ENCODE measurements at regions not wholly inside any gene's neighbourhood (a gene's known extent, or its start where the extent isn't known, plus 50 kb on each side); places are given as distances from the start of the nearest gene placed in this dataset.

DNA sequence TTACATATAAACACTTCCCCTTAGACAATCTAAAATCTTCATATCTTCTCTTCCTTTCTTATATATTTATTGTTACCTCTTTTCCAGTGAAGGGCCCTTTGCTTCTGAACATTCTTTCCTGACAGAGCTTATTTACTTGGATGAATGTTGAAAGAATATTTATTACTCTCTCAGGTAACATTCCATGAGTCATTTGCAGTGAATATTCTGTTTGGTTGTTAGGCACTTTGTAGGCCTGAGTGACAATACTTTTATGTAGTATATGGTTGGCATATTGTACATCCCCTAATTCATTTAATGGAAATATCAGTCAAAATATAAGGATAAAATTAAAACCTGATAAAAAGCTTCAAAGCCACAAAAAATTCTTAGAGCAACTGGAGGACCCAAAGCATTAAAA is 260.9 kb upstream of the KCNMB2 start:
- H3K4me3 ChIP-seq (ENCODE audit: low read depth, low read length): no peak overlapping the region
- TF ChIP-seq MAX (IDR thresholded peaks at IDR 0.05; ENCODE audit: low read depth, low read length): no peak
- no peak for TF ChIP-seq MYC (IDR thresholded peaks at IDR 0.05; ENCODE audit: low read depth, low read length)
- no peak for TF ChIP-seq POLR2A (IDR thresholded peaks at IDR 0.05; ENCODE audit: extremely low read depth, insufficient read length)
- no peak for DNase-seq (ENCODE audit: low read depth)

GRCh38 chr3:178275793-178276192 is 260.4 kb upstream of the KCNMB2 start:
- DNase-seq (ENCODE audit: low read depth): no peak
- no peak for TF ChIP-seq POLR2A (IDR thresholded peaks at IDR 0.05; ENCODE audit: extremely low read depth, insufficient read length)
- no peak for TF ChIP-seq CTCF (IDR thresholded peaks at IDR 0.05; ENCODE audit: low read depth, low read length)
- no peak for TF ChIP-seq MAX (IDR thresholded peaks at IDR 0.05; ENCODE audit: low read depth, low read length)
- no peak for TF ChIP-seq MYC (IDR thresholded peaks at IDR 0.05; ENCODE audit: low read depth, low read length)
- H3K4me3 ChIP-seq (ENCODE audit: low read depth, low read length): no peak overlapping the region

DNA sequence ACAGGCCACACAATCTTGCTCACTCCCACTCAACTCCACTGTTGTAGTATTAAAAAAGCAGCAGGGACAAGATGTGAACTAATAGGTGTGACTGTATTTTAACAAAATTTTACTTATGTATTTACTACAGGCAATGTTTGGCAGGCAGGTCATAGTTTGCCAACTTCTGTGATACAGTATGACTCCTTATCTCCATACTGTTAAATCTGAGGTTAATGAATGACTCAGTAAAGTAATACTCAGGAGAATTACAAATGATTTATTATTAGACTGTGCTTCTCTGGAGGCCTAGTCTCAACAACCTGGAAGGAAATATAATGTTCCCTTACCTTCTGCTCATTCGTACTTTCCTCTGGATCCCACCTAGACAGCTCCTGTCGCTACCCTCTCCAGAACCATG is 258.6 kb upstream of the KCNMB2 start:
- no peak for DNase-seq (ENCODE audit: low read depth)
- TF ChIP-seq POLR2A (IDR thresholded peaks at IDR 0.05; ENCODE audit: extremely low read depth, insufficient read length): no peak
- TF ChIP-seq MAX (IDR thresholded peaks at IDR 0.05; ENCODE audit: low read depth, low read length): no peak
- TF ChIP-seq MYC (IDR thresholded peaks at IDR 0.05; ENCODE audit: low read depth, low read length): no peak
- no peak overlapping the region for H3K4me3 ChIP-seq (ENCODE audit: low read depth, low read length)

DNA sequence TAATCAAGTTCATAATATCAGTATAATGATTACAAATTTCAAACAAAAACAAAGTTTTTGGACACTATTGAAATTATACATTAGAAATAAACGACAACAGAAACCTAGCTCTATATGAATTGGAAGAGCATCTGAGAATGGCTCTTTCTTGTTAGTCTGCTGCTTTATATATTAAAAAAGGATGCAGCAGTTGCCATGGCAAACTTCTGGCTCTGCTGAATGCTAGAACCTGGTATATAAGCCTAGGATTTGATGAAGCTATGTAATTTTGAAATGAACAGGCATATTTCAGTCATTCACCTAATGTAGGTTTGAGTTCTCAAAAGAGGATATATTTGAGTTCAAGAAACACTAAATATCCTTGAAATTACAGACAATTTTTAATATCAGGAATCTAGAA is 252.7 kb upstream of the KCNMB2 start:
- H3K4me3 ChIP-seq (ENCODE audit: low read depth, low read length): no peak overlapping the region
- TF ChIP-seq POLR2A (IDR thresholded peaks at IDR 0.05; ENCODE audit: extremely low read depth, insufficient read length): no peak
- TF ChIP-seq MYC (IDR thresholded peaks at IDR 0.05; ENCODE audit: low read depth, low read length): no peak
- no peak for TF ChIP-seq MAX (IDR thresholded peaks at IDR 0.05; ENCODE audit: low read depth, low read length)
- TF ChIP-seq CTCF (IDR thresholded peaks at IDR 0.05; ENCODE audit: low read depth, low read length): no peak
- DNase-seq (ENCODE audit: low read depth): no peak

DNA sequence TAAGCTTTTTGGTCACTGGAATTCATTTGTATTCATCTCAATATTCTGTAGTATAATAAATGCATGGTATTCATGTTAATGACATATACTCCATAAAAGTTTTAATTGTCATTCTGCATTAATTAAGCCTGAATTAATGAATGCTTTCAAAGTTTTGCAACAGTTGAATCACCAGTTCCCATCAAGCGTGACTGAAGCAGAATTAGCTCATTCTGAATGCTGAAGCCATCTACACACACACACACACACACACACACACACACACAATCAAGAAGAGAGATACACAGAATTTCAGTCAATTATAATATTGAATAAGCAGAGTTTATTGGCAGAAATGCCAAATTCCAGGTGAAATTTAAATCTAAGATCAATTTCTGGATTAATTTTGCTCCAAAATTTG is 252.1 kb upstream of the KCNMB2 start:
- no peak overlapping the region for H3K4me3 ChIP-seq (ENCODE audit: low read depth, low read length)
- TF ChIP-seq CTCF (IDR thresholded peaks at IDR 0.05; ENCODE audit: low read depth, low read length): no peak
- TF ChIP-seq MYC (IDR thresholded peaks at IDR 0.05; ENCODE audit: low read depth, low read length): no peak
- no peak for TF ChIP-seq POLR2A (IDR thresholded peaks at IDR 0.05; ENCODE audit: extremely low read depth, insufficient read length)
- no peak for TF ChIP-seq MAX (IDR thresholded peaks at IDR 0.05; ENCODE audit: low read depth, low read length)
- no peak for DNase-seq (ENCODE audit: low read depth)

- H3K4me3 ChIP-seq (ENCODE audit: low read depth, low read length): no peak overlapping the region
- no peak for DNase-seq (ENCODE audit: low read depth)
- TF ChIP-seq POLR2A (IDR thresholded peaks at IDR 0.05; ENCODE audit: extremely low read depth, insufficient read length): no peak
Observed at GRCh38 chr3:178288074-178288473, 248.2 kb upstream of the KCNMB2 start.

DNA sequence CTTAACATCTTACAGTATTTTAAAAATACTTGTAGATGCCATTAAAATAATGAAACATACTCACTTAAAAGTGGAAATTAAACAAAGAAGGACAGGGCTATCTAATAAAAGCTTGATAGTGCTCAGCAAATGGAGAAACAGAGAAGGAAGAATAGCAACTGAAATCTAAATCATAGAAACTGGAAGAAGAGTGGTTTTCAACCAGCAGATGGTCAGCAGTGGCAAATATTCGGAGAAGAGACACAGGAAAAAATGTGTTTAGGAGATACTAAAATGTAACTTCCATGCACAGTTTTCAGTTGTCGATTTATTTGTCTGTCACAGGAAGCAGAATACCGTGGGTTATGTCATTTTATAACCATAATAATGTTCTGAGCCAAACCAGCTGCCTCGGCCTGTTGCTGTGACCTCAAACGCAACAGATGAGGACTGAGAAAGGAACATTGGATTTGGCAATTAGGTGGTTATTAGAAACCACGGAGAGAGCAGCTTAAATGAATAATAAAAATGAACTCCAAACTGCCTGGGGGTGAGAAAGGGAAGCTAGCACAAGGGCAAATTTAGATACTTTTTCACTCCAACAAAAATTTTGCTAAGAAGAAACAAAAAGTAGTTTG is 246.6 kb upstream of the KCNMB2 start:
- TF ChIP-seq MAX (IDR thresholded peaks at IDR 0.05; ENCODE audit: low read depth, low read length): no peak
- TF ChIP-seq CTCF (IDR thresholded peaks at IDR 0.05; ENCODE audit: low read depth, low read length): no peak
- no peak for TF ChIP-seq MYC (IDR thresholded peaks at IDR 0.05; ENCODE audit: low read depth, low read length)
- TF ChIP-seq POLR2A (IDR thresholded peaks at IDR 0.05; ENCODE audit: extremely low read depth, insufficient read length): no peak
- DNase-seq (ENCODE audit: low read depth): no peak
- H3K4me3 ChIP-seq (ENCODE audit: low read depth, low read length): no peak overlapping the region
